Left kidney (tissue), 1 donor: ENCODE measurements at regions not wholly inside any gene's neighbourhood (a gene's known extent, or its start where the extent isn't known, plus 50 kb on each side); places are given as distances from the start of the nearest gene placed in this dataset.
"Not testable (repeated sequence)": the region's sequence is repeated elsewhere in the genome, so short reads cannot be mapped to it uniquely, and the experiment has no call there.

Experiments used
- DNase-seq: peaks from one replicate; pipeline ENCODE4 v3.0.0-alpha.2; 2013

DNA sequence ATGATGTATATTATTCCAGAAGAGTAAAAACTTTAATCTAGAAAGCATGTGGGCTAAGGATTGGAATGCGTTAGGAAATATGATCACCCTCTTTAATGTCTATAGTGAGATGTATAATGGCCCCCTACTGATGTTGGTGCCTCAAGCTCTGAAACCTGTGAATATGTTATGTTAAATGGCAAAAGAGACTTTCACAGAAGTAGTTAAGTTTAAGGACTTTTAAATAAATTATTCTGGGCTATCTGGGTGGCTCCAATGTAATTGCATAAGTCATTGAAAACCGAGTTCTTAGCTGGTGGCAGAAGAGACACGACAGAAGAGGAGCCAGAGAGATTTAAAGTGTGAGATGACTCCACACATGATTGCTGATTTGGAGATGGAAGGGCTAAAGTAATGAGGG, 1048.4 kb downstream of the PRIM2 start:
- not testable (repeated sequence) for DNase-seq

DNA sequence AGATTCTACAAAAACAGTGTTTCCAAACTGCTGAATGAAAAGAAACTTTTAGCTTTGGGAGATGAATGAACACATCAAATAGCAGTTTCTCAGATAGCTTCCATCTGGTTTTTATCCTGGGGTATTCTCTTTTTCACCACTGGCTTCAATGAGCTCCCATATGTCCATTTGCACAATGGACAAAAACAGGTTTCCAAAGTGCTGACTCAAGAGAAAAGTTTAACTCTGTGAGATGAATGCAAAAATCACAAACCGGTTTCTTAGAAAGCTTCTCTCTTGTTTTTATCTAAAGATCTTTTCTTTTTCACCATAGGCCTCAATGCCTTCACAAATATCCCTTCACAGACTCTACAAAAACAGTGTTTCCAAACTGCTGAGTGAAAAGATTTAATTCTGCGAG, 1089.2 kb downstream of the PRIM2 start:
- not testable (repeated sequence) for DNase-seq

DNA sequence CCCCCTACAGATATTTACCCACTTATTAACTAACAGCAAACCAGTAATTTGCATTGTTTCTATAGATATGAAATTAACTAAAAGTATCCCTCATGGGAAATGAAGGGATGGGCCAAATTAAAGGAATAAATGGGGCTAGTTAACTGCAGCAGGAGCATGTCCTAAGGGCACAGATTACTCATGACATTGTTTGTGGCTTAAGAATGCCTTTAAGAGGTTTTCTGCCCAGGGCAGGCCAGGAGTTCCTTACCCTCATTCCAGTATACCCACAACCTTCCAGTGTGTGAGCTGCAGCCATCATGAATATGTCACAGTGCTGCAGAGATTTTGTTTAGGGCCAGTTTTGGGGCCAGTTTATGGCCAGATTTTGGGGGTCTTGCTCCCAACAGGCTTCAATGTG, 1101.9 kb downstream of the PRIM2 start:
- no peak for DNase-seq
